ENCODE measurements at regions not wholly inside any gene's neighbourhood (a gene's known extent, or its start where the extent isn't known, plus 50 kb on each side); places are given as distances from the start of the nearest gene placed in this dataset.
"Not testable (repeated sequence)": the region's sequence is repeated elsewhere in the genome, so short reads cannot be mapped to it uniquely, and the experiment has no call there.

GRCh38 chr5:14942212-14942611, 70.6 kb upstream of the ANKH start:
- DNase-seq (ENCODE audit: low spot score) = no peak

DNA sequence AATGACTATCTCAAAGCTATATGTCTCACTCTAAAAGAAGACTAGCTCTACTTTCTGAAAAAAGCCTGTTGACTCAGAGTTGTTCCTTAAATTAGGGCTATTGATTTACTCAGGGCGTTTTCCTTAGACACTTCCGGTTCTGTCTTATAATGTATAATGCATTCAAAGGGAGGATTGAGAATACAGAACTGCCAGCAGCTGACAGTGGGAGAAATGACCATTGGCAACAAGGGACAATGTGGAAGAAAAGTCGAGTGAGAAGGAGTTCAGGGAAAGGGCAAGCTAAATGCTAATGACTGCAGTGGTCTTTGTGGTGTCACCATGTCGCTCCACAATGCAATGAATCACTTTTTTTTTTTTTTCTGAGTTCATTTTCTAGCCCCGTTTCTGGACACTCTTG, 65.7 kb upstream of the ANKH start:
- no peak for DNase-seq (ENCODE audit: low spot score)

- no peak for DNase-seq (ENCODE audit: low spot score)
Measured at GRCh38 chr5:14936588-14936987, 65.0 kb upstream of the ANKH start.

DNA sequence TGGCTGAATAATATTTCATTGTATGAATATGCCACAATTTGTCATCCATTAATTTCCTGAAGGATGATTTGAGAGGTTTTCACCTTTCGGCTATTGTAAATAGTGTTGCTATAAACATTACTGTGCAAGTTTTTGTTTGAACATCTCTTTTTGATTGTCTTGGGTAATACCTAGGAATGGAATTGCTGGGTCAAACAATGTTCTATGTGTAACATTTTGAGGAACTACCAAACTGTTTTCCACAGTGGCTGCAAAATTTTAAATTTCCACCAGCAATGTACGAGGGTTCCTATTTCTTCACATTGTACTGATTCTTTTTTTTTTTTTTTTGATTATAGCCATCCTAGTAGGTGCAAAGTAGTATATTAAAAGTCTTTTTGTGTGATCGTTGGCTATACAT, 63.8 kb upstream of the ANKH start:
- no peak for DNase-seq (ENCODE audit: low spot score)

DNA sequence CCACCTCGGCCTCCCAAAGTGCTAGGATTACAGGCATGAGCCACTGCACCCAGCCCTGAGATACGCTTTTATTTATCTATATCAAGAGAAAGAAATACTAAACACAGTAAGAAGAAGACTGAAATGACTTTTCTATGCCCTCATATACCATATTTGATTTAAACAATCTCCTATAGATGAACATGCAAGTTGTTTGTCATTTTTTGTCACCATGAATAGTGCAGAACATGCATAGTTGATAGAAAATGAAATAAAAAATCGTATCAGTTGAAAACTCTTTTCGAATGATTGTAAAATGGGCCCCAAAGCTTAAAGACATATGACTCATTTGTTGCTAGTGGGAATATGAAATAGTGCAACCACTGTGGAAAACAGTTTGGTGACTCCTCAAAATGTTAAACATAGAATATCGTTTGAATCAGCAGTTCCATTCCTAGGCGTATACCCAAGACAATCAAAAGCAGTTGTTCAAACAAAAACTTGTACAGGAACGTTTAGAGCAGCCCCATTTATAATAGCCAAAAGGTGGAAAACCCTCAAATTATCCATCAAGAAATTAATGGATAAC, 61.4 kb upstream of the ANKH start:
- DNase-seq (ENCODE audit: low spot score) = no peak

- DNase-seq (ENCODE audit: low spot score) = no peak
Measured at GRCh38 chr5:14930486-14930885, 58.9 kb upstream of the ANKH start.

GRCh38 chr5:14929293-14930065, 57.9 kb upstream of the ANKH start:
- no peak for DNase-seq (ENCODE audit: low spot score)

DNA sequence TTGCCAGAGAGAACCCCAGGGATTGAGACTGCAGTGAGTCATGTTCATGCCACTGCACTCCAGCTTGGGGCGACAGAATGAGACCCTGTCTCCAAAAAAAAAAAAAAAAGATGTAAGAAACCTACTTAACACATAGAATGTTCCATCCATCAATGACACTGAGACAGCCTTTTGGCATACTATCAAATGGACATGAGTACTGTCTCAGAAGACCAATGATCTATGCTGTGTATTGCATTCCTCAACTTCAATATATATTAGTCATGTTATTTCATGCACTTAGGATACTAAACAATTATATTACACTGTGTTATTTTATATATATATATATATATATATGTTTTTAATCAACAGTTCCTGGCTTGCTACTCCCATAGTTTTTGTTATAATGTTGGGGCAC, 57.1 kb upstream of the ANKH start:
- no peak for DNase-seq (ENCODE audit: low spot score)

- peak; percentile 10 for DNase-seq (ENCODE audit: low spot score)
Measured at GRCh38 chr5:14925326-14925725, 53.7 kb upstream of the ANKH start.

DNA sequence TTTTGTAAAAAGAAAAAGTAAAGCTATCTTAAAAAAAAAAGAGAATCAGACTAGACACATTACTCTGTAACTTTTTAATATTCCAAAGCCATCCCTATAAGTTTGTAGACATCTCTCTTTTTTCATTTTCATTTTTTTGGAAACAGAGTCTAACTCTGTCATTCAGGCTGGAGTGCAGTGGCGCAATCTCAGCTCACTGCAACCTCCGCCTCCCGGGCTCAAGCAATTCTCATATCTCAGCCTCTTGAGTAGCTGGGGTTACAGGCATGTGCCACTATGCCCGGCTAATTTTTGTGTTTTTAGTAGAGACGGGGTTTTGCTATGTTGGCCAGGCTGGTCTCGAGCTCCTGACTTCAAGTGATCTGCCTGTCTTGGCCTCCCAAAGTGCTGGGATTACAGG, 51.4 kb upstream of the ANKH start:
- DNase-seq (ENCODE audit: low spot score) = not testable (repeated sequence)

- no peak for DNase-seq (ENCODE audit: low spot score)
Measured at GRCh38 chr5:14922456-14922855, 50.9 kb upstream of the ANKH start.
